Keratinocyte (primary cell): ENCODE measurements at regions not wholly inside any gene's neighbourhood (a gene's known extent, or its start where the extent isn't known, plus 50 kb on each side); places are given as distances from the start of the nearest gene placed in this dataset.

Experiments
- DNase-seq: peaks from one replicate; pipeline ENCODE4 v3.0.0-alpha.2; 2011; ENCODE audit warnings: low read depth, missing footprints, low spot score
- FAIRE-seq: peaks from 2 replicates; lab custom pipeline; 2011; peaks lifted over from hg19 to GRCh38; lab: Jason Lieb, UNC
- H2AFZ ChIP-seq: 2 replicates; pipeline ENCODE4 v1.6.0; 2012; ENCODE audit warnings: low read length, control low read depth, inconsistent platforms; ENCODE audit not compliant: control insufficient read depth
- H3K27ac ChIP-seq: 2 replicates; pipeline ENCODE4 v1.5.1; 2011; ENCODE audit warnings: low read length; ENCODE audit not compliant: control insufficient read depth, insufficient read depth
- H3K27me3 ChIP-seq: 3 replicates; pipeline ENCODE4 v1.6.0; 2011; ENCODE audit warnings: low read length; ENCODE audit not compliant: control insufficient read depth, insufficient read depth; ENCODE audit errors: extremely low read depth
- H3K36me3 ChIP-seq, 2 experiments: 2 replicates in 1 of 2; 3 replicates in 1 of 2; pipeline ENCODE4 v1.5.1; 2011; ENCODE audit warnings: low read length in 2 of 2, mild to moderate bottlenecking in 1 of 2; ENCODE audit not compliant: control insufficient read depth in 2 of 2, insufficient read depth in 2 of 2; ENCODE audit errors: extremely low read depth in 1 of 2
- H3K4me1 ChIP-seq: 3 replicates; pipeline ENCODE4 v1.5.1; 2011; ENCODE audit warnings: low read length; ENCODE audit not compliant: control insufficient read depth, insufficient read depth; ENCODE audit errors: extremely low read depth
- H3K4me2 ChIP-seq: 3 replicates; pipeline ENCODE4 v1.6.0; 2011; ENCODE audit warnings: low read depth, low read length; ENCODE audit not compliant: control insufficient read depth, insufficient read depth; ENCODE audit errors: extremely low read depth
- H3K4me3 ChIP-seq, 3 experiments: fragments of 200-600 bp in 1 of 3; sonication (generic) in 1 of 3; 2 replicates in 2 of 3; 3 replicates in 1 of 3; pipeline ENCODE4 v1.5.1; 2011 to 2016; ENCODE audit warnings: low read length in 3 of 3, mild to moderate bottlenecking in 3 of 3, control low read depth in 2 of 3, inconsistent platforms in 1 of 3, low read depth in 1 of 3, mixed read lengths in 1 of 3, mixed run types in 1 of 3, moderate library complexity in 1 of 3; ENCODE audit not compliant: control insufficient read depth in 2 of 3, insufficient read depth in 2 of 3; ENCODE audit errors: extremely low read depth in 1 of 3
- H3K79me2 ChIP-seq: 2 replicates; pipeline ENCODE4 v1.6.0; 2012; ENCODE audit warnings: low read length; ENCODE audit not compliant: control insufficient read depth, insufficient read depth
- H3K9ac ChIP-seq: 3 replicates; pipeline ENCODE4 v1.6.0; 2011; ENCODE audit warnings: low read length; ENCODE audit not compliant: control insufficient read depth, insufficient read depth; ENCODE audit errors: extremely low read depth
- H3K9me1 ChIP-seq: 3 replicates; pipeline ENCODE4 v1.6.0; 2011; ENCODE audit warnings: low read length; ENCODE audit not compliant: control insufficient read depth, insufficient read depth; ENCODE audit errors: extremely low read depth
- H3K9me3 ChIP-seq: 2 replicates; pipeline ENCODE4 v1.5.1; 2012; ENCODE audit warnings: low read depth, low read length; ENCODE audit not compliant: control insufficient read depth
- H4K20me1 ChIP-seq: 3 replicates; pipeline ENCODE4 v1.6.0; 2011; ENCODE audit warnings: low read length; ENCODE audit not compliant: control insufficient read depth, insufficient read depth; ENCODE audit errors: extremely low read depth
- CTCF ChIP-seq, 3 experiments: IDR thresholded peaks in 1 of 3; conservative IDR thresholded peaks in 1 of 3; optimal IDR thresholded peaks in 1 of 3; 2 replicates in 2 of 3; 3 replicates in 1 of 3; pipeline versions ENCODE3 to v1.5.1; 2011; ENCODE audit warnings: low read length in 3 of 3, mild to moderate bottlenecking in 3 of 3, moderate library complexity in 2 of 3, control low read depth in 1 of 3, inconsistent platforms in 1 of 3; ENCODE audit not compliant: insufficient read depth in 2 of 3; ENCODE audit errors: extremely low read depth in 1 of 3
- EZH2 ChIP-seq: IDR thresholded peaks from one replicate; pipeline ENCODE4 v1.6.1; 2012; ENCODE audit warnings: inconsistent platforms, mild to moderate bottlenecking, low read length, moderate library complexity
- dilution Hi-C: fragments of 300-500 bp; cut with MboI; formaldehyde crosslinking; loops from one replicate; pipeline ENCODE4 v1.7.0; 2020; ENCODE audit warnings: low sequenced_read_pairs; ENCODE audit not compliant: extremely low pct_ligation_motif_present

- FAIRE-seq, result peak; percentile 32
- no peak for TF ChIP-seq CTCF (optimal IDR thresholded peaks at IDR 0.05 in 1 of 3, IDR thresholded peaks at IDR 0.05 in 1 of 3, conservative IDR thresholded peaks at IDR 0.05 in 1 of 3; ENCODE audit: extremely low read depth in 1 of 3, insufficient read depth in 2 of 3, low read length in 3 of 3)
These were observed 172.6 kb downstream of the KLF6 start for GRCh38 chr10:3612183-3613001.

DNA sequence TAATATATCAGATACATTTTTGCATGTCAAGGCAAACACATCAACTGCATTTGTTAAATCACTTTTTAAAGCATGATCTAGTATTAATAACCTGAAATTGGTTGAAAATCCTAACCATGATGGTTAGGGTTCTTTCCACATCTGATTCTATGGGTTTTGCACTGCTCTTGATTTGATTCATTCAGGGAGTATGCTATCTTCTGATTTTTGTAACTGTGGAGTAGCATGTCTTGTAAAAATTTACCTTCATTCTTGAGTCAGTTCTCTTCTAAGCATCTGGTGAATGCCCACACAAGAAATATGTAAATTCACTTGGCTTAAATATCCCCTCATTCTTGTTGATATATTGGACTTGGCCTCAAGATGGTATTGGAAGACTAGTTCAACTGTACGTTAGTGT, 178.7 kb downstream of the KLF6 start:
- Histone ChIP-seq H3K36me3 (no peaks in the 10 kb centered on the region), H3K27me3 (no peaks in the 10 kb centered on the region), H3K79me2 (no peaks in the 10 kb centered on the region), H4K20me1 (no peaks in the 10 kb centered on the region), H3K27ac (no peak overlapping the region), H3K4me1 (no peaks in the 10 kb centered on the region), H2AFZ (no peak overlapping the region), H3K9me1 (no peaks in the 10 kb centered on the region), H3K4me3 (no peak overlapping the region), H3K9me3 (no peaks in the 10 kb centered on the region), H3K9ac (no peak overlapping the region), H3K4me2 (no peak overlapping the region)
- no peak for FAIRE-seq
- TF ChIP-seq CTCF (optimal IDR thresholded peaks at IDR 0.05 in 1 of 3, IDR thresholded peaks at IDR 0.05 in 1 of 3, conservative IDR thresholded peaks at IDR 0.05 in 1 of 3; ENCODE audit: extremely low read depth in 1 of 3, insufficient read depth in 2 of 3, low read length in 3 of 3) (no peak), EZH2 (no peak)
- dilution Hi-C loops, result no loop called here
- DNase-seq, result no peak

More at GRCh38 chr10:3612183-3613001, 172.6 kb downstream of the KLF6 start:
- Histone ChIP-seq H3K4me2 (no peak overlapping the region), H3K27ac (no peak overlapping the region), H3K36me3 (no peaks in the 10 kb centered on the region), H3K4me1 (no peaks in the 10 kb centered on the region), H3K9ac (no peak overlapping the region), H3K27me3 (no peaks in the 10 kb centered on the region), H3K9me3 (no peaks in the 10 kb centered on the region), H2AFZ (no peak overlapping the region), H3K9me1 (no peaks in the 10 kb centered on the region), H3K79me2 (no peaks in the 10 kb centered on the region), H3K4me3 (no peak overlapping the region), H4K20me1 (no peaks in the 10 kb centered on the region)
- DNase-seq, result no peak
- dilution Hi-C loops, result no loop called here
